K562 (cell line): ENCODE measurements at regions not wholly inside any gene's neighbourhood (a gene's known extent, or its start where the extent isn't known, plus 50 kb on each side); places are given as distances from the start of the nearest gene placed in this dataset.

Experiments
- CBFA2T3 ChIP-seq: fragments of 450-650 bp; IDR thresholded peaks from 2 replicates; pipeline ENCODE4 v1.6.1; 2017
- CBFB ChIP-seq: sonication (generic); formaldehyde crosslinking; IDR thresholded peaks from 2 replicates; pipeline ENCODE4 v1.4.0; 2020; ENCODE audit warnings: mild to moderate bottlenecking, missing genetic modification reagents
- MAFF ChIP-seq: IDR thresholded peaks from 2 replicates; pipeline ENCODE4 v1.6.1; 2012; ENCODE audit warnings: low read length, improper control_type of control experiment
- MCM7 ChIP-seq, 2 experiments: fragments of 450-650 bp; IDR thresholded peaks; 2 replicates each; pipeline ENCODE4 v1.6.1; 2016 to 2018
- NFIC ChIP-seq: fragments of 450-650 bp; IDR thresholded peaks from 2 replicates; pipeline ENCODE4 v1.6.1; 2017; ENCODE audit warnings: mild to moderate bottlenecking, inconsistent platforms
- NUFIP1 ChIP-seq: fragments of 450-650 bp; IDR thresholded peaks from 2 replicates; pipeline ENCODE4 v1.6.1; 2018; ENCODE audit not compliant: partially characterized antibody
- PBX2 ChIP-seq, 2 experiments: IDR thresholded peaks in 1 of 2; conservative IDR thresholded peaks in 1 of 2; 2 replicates each; pipeline ENCODE4 v1.6.1; 2016; ENCODE audit warnings: low read depth in 2 of 2, mild to moderate bottlenecking in 1 of 2, missing compliant biosample characterization in 1 of 2, missing genetic modification characterization in 1 of 2, moderate library complexity in 1 of 2
- SAFB2 ChIP-seq: fragments of 200-400 bp; formaldehyde crosslinking; IDR thresholded peaks from 2 replicates; pipeline ENCODE4 v1.6.1; 2018; ENCODE audit warnings: borderline replicate concordance, low read length, low read depth, moderate library complexity; ENCODE audit not compliant: severe bottlenecking
- SUPT5H ChIP-seq: fragments of 450-650 bp; IDR thresholded peaks from 2 replicates; pipeline ENCODE4 v1.6.1; 2016
- ZC3H4 ChIP-seq: sonication (generic); formaldehyde crosslinking; IDR thresholded peaks from 2 replicates; pipeline ENCODE4 v1.9.0; 2021; ENCODE audit warnings: missing genetic modification reagents, borderline replicate concordance
- ZMIZ1 ChIP-seq, 2 experiments: fragments of 150-350 bp in 1 of 2; IDR thresholded peaks; 2 replicates each; pipeline ENCODE4 v1.6.1; 2012 to 2016; ENCODE audit warnings: low read depth in 2 of 2, low read length in 2 of 2, mild to moderate bottlenecking in 1 of 2, moderate library complexity in 1 of 2
- ZNF224 ChIP-seq: sonication (generic); formaldehyde crosslinking; IDR thresholded peaks from 2 replicates; pipeline ENCODE4 v1.8.0; 2022; ENCODE audit warnings: mild to moderate bottlenecking, missing genetic modification reagents
- ZNF253 ChIP-seq: fragments of 250-450 bp; sonication (Bioruptor Pico); conservative IDR thresholded peaks from 2 replicates; pipeline ENCODE4 v1.6.1; 2021; ENCODE audit warnings: mild to moderate bottlenecking
- ZNF518B ChIP-seq: fragments of 250-450 bp; sonication (Bioruptor Pico); IDR thresholded peaks from 2 replicates; pipeline ENCODE4 v1.5.0; 2021; ENCODE audit warnings: mild to moderate bottlenecking, moderate library complexity
- ZNF57 ChIP-seq: fragments of 450-650 bp; formaldehyde crosslinking; IDR thresholded peaks from 2 replicates; pipeline ENCODE4 v1.4.0; 2020; ENCODE audit warnings: mild to moderate bottlenecking, moderate library complexity
- ZNF740 ChIP-seq, 3 experiments: fragments of 200-800 bp in 1 of 3; sonication (Bioruptor generic) in 1 of 3; sonication (generic) in 1 of 3; formaldehyde crosslinking in 1 of 3; IDR thresholded peaks; 2 replicates each; pipeline versions ENCODE4 v1.6.1 to v1.8.0; 2016 to 2022; ENCODE audit warnings: mild to moderate bottlenecking in 2 of 3, missing compliant biosample characterization in 2 of 3, missing genetic modification characterization in 2 of 3, missing genetic modification reagents in 1 of 3

GRCh38 chr4:138437263-138437851 lies 195.2 kb upstream of the SLC7A11 start (continued):
- no peak for TF ChIP-seq ZNF740 (CRISPR knock-in tag; IDR thresholded peaks at IDR 0.05)
- TF ChIP-seq ZNF740 (tag; IDR thresholded peaks at IDR 0.05) = no peak
- TF ChIP-seq SUPT5H = no peak
- TF ChIP-seq ZNF57 (CRISPR knock-in tag) = no peak
- no peak for TF ChIP-seq ZNF253 (CRISPR knock-in tag)
- peak; percentile 90 for TF ChIP-seq CBFA2T3
- TF ChIP-seq CBFB = no peak
- TF ChIP-seq ZMIZ1 (IDR thresholded peaks at IDR 0.05; ENCODE audit: low read depth in 2 of 2, low read length in 2 of 2) = peak in 1 of 2 experiments; percentile 56; a peak in 1 of 4 replicates
- TF ChIP-seq PBX2 (CRISPR knock-in tag; IDR thresholded peaks at IDR 0.05; ENCODE audit: low read depth) = no peak
- TF ChIP-seq PBX2 (tag; conservative IDR thresholded peaks at IDR 0.05; ENCODE audit: low read depth) = no peak
- no peak; the same call in 1 of the 2 replicates for TF ChIP-seq MAFF
- TF ChIP-seq ZNF518B (CRISPR knock-in tag) = no peak
- no peak for TF ChIP-seq MCM7 (IDR thresholded peaks at IDR 0.05)
- TF ChIP-seq ZC3H4 = no peak
- no peak for TF ChIP-seq NUFIP1
- TF ChIP-seq SAFB2 = no peak
- TF ChIP-seq NFIC = peak; percentile 23; the same call in 1 of the 2 replicates
- no peak for TF ChIP-seq ZNF224
